Heart left ventricle (tissue), 16 donors: ENCODE measurements at regions not wholly inside any gene's neighbourhood (a gene's known extent, or its start where the extent isn't known, plus 50 kb on each side); places are given as distances from the start of the nearest gene placed in this dataset.

Experiments
- ATAC-seq, 4 donors: fragments of 200-7000 bp; cut with Tn5 transposase; one replicate each; pipeline ENCODE4 v1.9.1; 2020 to 2022; ENCODE audit warnings: moderate library complexity in 4 of 4, mild to moderate bottlenecking in 3 of 4, moderate number of reproducible peaks in 1 of 4
- DNase-seq, 5 donors: peaks; one replicate each; pipeline ENCODE4 v3.0.0-alpha.2; 2020
- H3K27ac ChIP-seq, 12 donors: fragments of 200-600 bp; sonication (generic) in 4 of 12; one replicate each; pipeline versions ENCODE4 v1.5.0 to v1.8.0; 2016 to 2022; ENCODE audit warnings: mild to moderate bottlenecking in 2 of 12
- H3K27me3 ChIP-seq, 9 donors: fragments of 200-600 bp; sonication (generic) in 2 of 9; one replicate each; pipeline versions ENCODE4 v1.5.1 to v1.8.0; 2016 to 2022; ENCODE audit warnings: mild to moderate bottlenecking in 3 of 9
- H3K36me3 ChIP-seq, 9 donors: fragments of 200-600 bp; sonication (generic) in 2 of 9; one replicate each; pipeline versions ENCODE4 v1.5.0 to v1.8.0; 2018 to 2022; ENCODE audit warnings: mild to moderate bottlenecking in 2 of 9
- H3K4me1 ChIP-seq, 12 donors: fragments of 200-600 bp; sonication (generic) in 4 of 12; one replicate each; pipeline versions ENCODE4 v1.5.0 to v1.8.0; 2016 to 2022; ENCODE audit warnings: mild to moderate bottlenecking in 3 of 12
- H3K4me3 ChIP-seq, 12 donors: fragments of 200-600 bp; sonication (generic) in 4 of 12; one replicate each; pipeline versions ENCODE4 v1.5.0 to v1.8.0; 2017 to 2022; ENCODE audit warnings: mild to moderate bottlenecking in 9 of 12, moderate library complexity in 4 of 12
- H3K9me3 ChIP-seq, 12 donors: fragments of 200-600 bp; sonication (generic) in 4 of 12; one replicate each; pipeline versions ENCODE4 v1.5.0 to v1.8.0; 2016 to 2022; ENCODE audit warnings: mild to moderate bottlenecking in 1 of 12
- CTCF ChIP-seq, 12 donors: fragments of 200-600 bp; sonication (generic) in 4 of 12; IDR thresholded peaks; one replicate each; pipeline versions ENCODE4 v1.5.0 to v1.8.0; 2018 to 2022; ENCODE audit warnings: antibody characterized with exemption in 12 of 12, mild to moderate bottlenecking in 5 of 12
- POLR2A ChIP-seq, 2 donors: fragments of 450-650 bp; IDR thresholded peaks; one replicate each; pipeline ENCODE4 v1.6.1; 2017; ENCODE audit warnings: antibody characterized with exemption in 2 of 2, mild to moderate bottlenecking in 2 of 2, moderate library complexity in 2 of 2
- WGBS, 4 donors: extraction: QIAGEN DNeasy Blood & Tissue Kit in 2 of 4; methylation state at CpG; one replicate each; pipeline versions ENCODE4 v1.1.5 to v1.1.7; 2013 to 2018; 5-methylcytosine and 5-hydroxymethylcytosine counted together
- intact Hi-C, 10 donors: fragments of 100-400 bp; cut with DNase I; formaldehyde crosslinking; loops; one replicate each; pipeline versions ENCODE4 v1.11.1 to v1.14.2; 2022
- donor health status: ischemic (EF 13 %, LVEDD 7.1; RV severe dilation, severe dysfunction).
- donor health status: healthy with polysubstance abuse.
- donor health status: DM: no; HTN: yes; CAD: no.
- donor health status: DM: no; HTN: no; CAD: no.
- donor health status: ischemic (EF 25% LVEDD 6.9; RV normal size, moderate dysfunction).
- donor health status: ischemic (EF 25% LVEDD 5.7; RV mildly dilated, moderate dysfunction).
- donor health status: healthy.
- donor health status: DM: yes; HTN: yes; CAD: no.
- donor health status: ischemic (EF 35%, LVEDD 5.7; RV mildly dilated, moderate dysfunction).
- donor health status: nonischemic (EF 11% LVEDD 7.7; RV severe dilation, severe dysfunction).
- donor health status: DM: yes; HTN: yes; CAD: no.
- donor health status: PGD.
- donor health status: ischemic (EF 29% LVEDD 5.4; RV normal size, mild dysfunction).
- donor health status: nonischemic (EF 23%, LVEDD 6.1; RV moderate dilation, normal function).

GRCh38 chr14:25252793-25253192, 202.8 kb upstream of the STXBP6 start:
- Histone ChIP-seq H3K27me3 (no peaks in the 10 kb centered on the region), H3K4me1 (no peaks in the 10 kb centered on the region), H3K36me3 (no peaks in the 10 kb centered on the region), H3K9me3 (no peaks in the 10 kb centered on the region), H3K27ac (no peak overlapping the region), H3K4me3 (no peak overlapping the region)
- intact Hi-C loops: no loop called here
- no peak for TF ChIP-seq POLR2A (IDR thresholded peaks at IDR 0.05)
- TF ChIP-seq CTCF (IDR thresholded peaks at IDR 0.05): no peak
- DNase-seq (no peak), ATAC-seq (no peak)
- WGBS, 4 donors: 79 to 86% (median 84%) methylated on average over 11 of the region's 11 CpGs

- Histone ChIP-seq H3K4me1 (no peaks in the 10 kb centered on the region), H3K4me3 (no peak overlapping the region), H3K36me3 (no peaks in the 10 kb centered on the region), H3K27me3 (no peaks in the 10 kb centered on the region), H3K27ac (no peak overlapping the region), H3K9me3 (no peaks in the 10 kb centered on the region)
- intact Hi-C loops: no loop called here
- ATAC-seq (no peak), DNase-seq (no peak)
- TF ChIP-seq CTCF (IDR thresholded peaks at IDR 0.05) (no peak), POLR2A (IDR thresholded peaks at IDR 0.05) (no peak)
These were observed 200.6 kb upstream of the STXBP6 start for GRCh38 chr14:25250516-25250915.

GRCh38 chr14:25247609-25248008, 197.7 kb upstream of the STXBP6 start:
- TF ChIP-seq CTCF (IDR thresholded peaks at IDR 0.05) (no peak), POLR2A (IDR thresholded peaks at IDR 0.05) (no peak)
- intact Hi-C loops: no loop called here

GRCh38 chr14:25246751-25247150, 196.8 kb upstream of the STXBP6 start:
- intact Hi-C loops: no loop called here
- no peaks in the 10 kb centered on the region for H3K4me1 ChIP-seq
- no peaks in the 10 kb centered on the region for H3K36me3 ChIP-seq
- no peak for DNase-seq
- H3K9me3 ChIP-seq: no peaks in the 10 kb centered on the region
- H3K27ac ChIP-seq: no peak overlapping the region
- H3K27me3 ChIP-seq: peaks cover 0 to 2% (median 0%) of the 10 kb centered on the region in 9 donors
- no peak overlapping the region for H3K4me3 ChIP-seq
- no peak for TF ChIP-seq POLR2A (IDR thresholded peaks at IDR 0.05)
- TF ChIP-seq CTCF (IDR thresholded peaks at IDR 0.05): no peak
- ATAC-seq: no peak
- WGBS, 4 donors: 75 to 81% (median 78%) methylated on average over 2 of the region's 2 CpGs

More at GRCh38 chr14:25247609-25248008, 197.7 kb upstream of the STXBP6 start:
- H3K27me3 ChIP-seq: peaks cover 0 to 2% (median 0%) of the 10 kb centered on the region in 9 donors
- DNase-seq (no peak), ATAC-seq (no peak)
- H3K36me3 ChIP-seq: no peaks in the 10 kb centered on the region
- no peak overlapping the region for H3K27ac ChIP-seq
- WGBS, 4 donors: 71 to 78% (median 71%) methylated on average over 3 of the region's 3 CpGs
- no peaks in the 10 kb centered on the region for H3K4me1 ChIP-seq
- no peak overlapping the region for H3K4me3 ChIP-seq
- no peaks in the 10 kb centered on the region for H3K9me3 ChIP-seq
